GM10266 (cell line): ENCODE measurements at regions not wholly inside any gene's neighbourhood (a gene's known extent, or its start where the extent isn't known, plus 50 kb on each side); places are given as distances from the start of the nearest gene placed in this dataset.
"Not testable (repeated sequence)": the region's sequence is repeated elsewhere in the genome, so short reads cannot be mapped to it uniquely, and the experiment has no call there.

Experiments
- DNase-seq: peaks from one replicate; pipeline ENCODE4 v3.0.0; 2012; ENCODE audit errors: extremely low spot score
- TF ChIP-seq, protein P1 (sequence below): IDR thresholded peaks from 2 replicates; pipeline ENCODE4 v1.5.1; 2012; ENCODE audit warnings: mild to moderate bottlenecking, low read depth; ENCODE audit not compliant: control insufficient read depth, insufficient read depth; ENCODE audit errors: missing control alignments

DNA sequence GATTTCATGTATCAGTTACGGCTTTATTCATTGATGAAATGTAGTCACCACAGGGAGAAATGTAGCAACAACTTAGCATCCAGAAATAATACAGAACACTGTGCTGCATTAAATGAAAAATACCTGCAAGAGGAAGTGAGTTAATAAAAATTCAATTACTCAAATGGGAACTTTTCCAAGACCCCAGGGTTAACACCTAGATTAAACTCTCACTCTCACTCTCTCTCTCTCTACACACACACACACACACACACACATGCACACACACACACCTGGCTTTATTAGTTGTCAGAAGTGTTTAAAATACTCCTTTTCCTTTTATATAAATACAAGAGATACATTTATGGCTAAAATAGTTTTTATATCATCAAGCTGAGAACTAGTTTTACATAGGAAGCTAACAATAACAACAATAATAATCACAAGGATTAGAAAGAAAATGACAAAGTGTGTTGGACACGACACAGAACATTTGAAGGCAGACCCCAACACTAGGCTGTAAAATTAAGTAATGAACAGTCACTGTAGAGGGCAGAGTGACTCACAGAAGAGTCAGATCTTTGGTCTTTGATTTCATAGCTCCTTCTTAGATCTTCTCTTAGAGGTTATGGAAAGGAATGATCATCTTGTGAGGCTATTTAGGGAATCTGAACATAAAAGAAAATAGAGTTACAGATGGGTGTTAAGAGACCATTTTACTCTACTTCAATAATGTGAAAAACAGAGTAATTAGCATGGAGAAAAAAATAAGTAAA, 1266.0 kb upstream of the ADGRL2 start:
- no peak for DNase-seq
- TF ChIP-seq, protein P1, sequence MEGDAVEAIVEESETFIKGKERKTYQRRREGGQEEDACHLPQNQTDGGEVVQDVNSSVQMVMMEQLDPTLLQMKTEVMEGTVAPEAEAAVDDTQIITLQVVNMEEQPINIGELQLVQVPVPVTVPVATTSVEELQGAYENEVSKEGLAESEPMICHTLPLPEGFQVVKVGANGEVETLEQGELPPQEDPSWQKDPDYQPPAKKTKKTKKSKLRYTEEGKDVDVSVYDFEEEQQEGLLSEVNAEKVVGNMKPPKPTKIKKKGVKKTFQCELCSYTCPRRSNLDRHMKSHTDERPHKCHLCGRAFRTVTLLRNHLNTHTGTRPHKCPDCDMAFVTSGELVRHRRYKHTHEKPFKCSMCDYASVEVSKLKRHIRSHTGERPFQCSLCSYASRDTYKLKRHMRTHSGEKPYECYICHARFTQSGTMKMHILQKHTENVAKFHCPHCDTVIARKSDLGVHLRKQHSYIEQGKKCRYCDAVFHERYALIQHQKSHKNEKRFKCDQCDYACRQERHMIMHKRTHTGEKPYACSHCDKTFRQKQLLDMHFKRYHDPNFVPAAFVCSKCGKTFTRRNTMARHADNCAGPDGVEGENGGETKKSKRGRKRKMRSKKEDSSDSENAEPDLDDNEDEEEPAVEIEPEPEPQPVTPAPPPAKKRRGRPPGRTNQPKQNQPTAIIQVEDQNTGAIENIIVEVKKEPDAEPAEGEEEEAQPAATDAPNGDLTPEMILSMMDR = no peak

DNA sequence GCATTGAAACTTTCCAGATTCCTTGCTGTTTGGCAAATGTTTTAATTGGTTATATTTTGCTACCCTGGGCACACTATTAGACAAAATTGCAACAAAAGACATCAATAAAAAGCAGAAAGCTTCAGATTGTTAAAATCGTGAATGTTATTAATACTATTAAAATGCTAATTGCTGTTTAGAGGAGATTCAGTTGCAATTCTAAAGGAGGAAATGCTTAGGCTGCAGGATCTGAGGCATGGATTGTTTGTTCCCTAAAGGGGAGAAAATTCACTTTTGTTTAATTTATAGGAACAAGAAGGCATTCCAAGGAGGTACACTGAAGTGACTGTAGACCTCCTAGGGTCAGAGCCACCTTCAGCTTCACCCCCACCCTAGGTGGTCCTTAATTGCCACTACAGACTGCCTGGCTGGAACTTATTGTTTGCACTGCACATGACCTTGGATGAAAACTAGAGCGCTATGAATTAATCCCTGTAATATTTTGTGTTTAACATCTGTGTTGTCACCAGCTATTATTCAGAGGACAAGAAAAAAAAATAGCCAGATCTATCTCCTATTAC, 1266.9 kb upstream of the ADGRL2 start:
- TF ChIP-seq, protein P1 = no peak

DNA sequence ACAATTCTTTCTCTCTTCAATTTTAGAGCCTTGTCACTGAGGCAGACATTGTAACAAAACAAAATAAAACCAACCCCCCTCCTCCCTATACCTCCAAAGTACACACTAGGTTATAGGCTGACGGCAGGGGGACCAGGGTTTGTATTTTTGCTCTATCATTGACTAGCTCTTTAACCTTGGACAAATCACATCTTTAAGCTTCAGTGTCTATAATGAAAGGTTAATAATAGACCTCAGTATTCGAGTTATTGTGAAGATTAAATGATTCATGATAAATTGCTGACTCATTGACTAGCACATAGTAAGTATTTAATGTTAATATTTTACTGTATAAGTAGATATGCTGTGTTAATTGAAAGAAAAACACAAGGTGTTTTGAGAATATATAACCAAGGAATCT, 1267.6 kb upstream of the ADGRL2 start:
- TF ChIP-seq, protein P1 = no peak
- no peak for DNase-seq

More for the DNA sequence above, 1266.9 kb upstream of the ADGRL2 start:
- DNase-seq = no peak

DNA sequence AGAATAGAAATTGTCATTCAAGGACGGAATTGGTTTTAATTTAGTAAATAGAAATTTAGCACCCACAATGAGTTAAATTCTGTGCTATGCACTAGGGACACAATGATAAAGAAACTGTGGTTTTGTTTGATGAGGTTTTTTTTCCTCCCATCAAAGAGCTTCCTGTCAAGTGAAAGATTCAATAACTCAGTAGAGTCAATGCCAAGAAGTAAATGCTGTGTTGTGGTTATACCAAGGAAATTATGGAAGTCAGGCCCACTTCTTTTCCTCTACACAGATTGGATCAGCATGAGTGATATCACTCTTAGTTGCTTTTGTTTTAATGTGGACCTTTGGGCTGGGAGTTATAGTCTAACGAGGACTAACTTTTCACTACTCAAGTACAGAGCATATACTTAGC, 1269.6 kb upstream of the ADGRL2 start:
- TF ChIP-seq, protein P1 = no peak
- no peak for DNase-seq

DNA sequence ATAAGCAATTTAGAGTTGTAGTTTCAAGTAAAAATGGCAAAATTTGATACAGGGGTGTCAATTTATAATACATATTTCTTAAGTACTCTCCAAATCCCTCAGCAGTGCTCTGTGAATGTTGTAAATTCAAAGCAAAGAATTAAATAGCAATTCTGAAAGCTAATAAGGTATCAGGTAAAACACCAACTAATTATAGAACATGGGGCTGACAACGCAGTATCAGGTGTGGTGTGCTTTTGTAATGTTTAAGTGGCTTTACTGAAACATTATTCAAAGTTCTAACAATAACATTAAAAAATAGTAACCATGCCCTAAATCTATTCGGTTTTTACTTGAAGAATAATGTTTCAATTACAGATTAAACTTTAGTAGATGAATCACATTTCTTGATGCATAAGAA, 1271.2 kb upstream of the ADGRL2 start:
- TF ChIP-seq, protein P1 = no peak
- no peak for DNase-seq

DNA sequence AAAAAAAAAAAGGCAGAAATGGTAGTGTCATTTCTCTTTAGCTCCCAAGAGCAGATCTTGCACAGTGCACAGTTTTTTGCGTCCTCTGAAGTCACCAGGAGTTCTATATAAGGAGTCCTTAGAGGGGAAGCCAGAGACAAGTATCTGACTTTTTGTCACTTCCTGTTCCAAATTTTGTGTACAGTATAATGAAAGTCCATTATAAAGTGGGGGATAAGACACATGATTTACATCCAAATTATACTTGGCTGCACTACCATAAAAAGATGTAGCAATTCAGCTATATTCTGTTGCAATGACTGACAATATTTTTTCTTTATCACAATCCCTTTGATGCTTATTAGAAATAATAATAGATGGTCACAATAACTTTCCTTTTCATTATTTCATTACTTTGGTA, 1276.9 kb upstream of the ADGRL2 start:
- TF ChIP-seq, protein P1 = no peak
- no peak for DNase-seq

DNA sequence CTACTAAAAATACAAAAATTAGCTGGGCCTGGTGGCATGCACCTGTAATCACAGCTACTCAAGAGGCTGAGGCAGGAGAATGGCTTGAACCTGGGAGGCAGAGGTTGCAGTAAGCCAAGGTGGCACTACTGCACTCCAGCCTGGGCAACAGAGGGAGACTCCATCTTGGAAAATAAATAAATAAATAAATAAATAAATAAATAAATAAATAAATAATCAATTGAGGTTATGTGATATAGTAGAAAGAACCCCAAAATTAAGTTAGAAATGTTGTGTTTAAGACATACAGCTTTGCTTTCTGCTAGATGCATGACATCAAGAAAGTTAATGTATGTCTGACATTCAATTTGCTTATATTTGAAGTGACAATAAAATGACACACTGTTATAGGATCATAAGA, 1277.7 kb upstream of the ADGRL2 start:
- DNase-seq = not testable (repeated sequence)
